Neuron (in vitro differentiated cells): ENCODE measurements at regions not wholly inside any gene's neighbourhood (a gene's known extent, or its start where the extent isn't known, plus 50 kb on each side); places are given as distances from the start of the nearest gene placed in this dataset.
"Not testable (repeated sequence)": the region's sequence is repeated elsewhere in the genome, so short reads cannot be mapped to it uniquely, and the experiment has no call there.

Source experiments
- H2AFZ ChIP-seq: one replicate; pipeline ENCODE4 v1.6.1; 2013; ENCODE audit warnings: low read depth, mild to moderate bottlenecking, inconsistent platforms, low read length, moderate library complexity
- H3K27me3 ChIP-seq: one replicate; pipeline ENCODE4 v1.6.1; 2013; ENCODE audit warnings: low read length; ENCODE audit not compliant: insufficient read depth
- H3K36me3 ChIP-seq: one replicate; pipeline ENCODE4 v1.6.1; 2013; ENCODE audit warnings: low read length; ENCODE audit not compliant: insufficient read depth
- H3K4me1 ChIP-seq: one replicate; pipeline ENCODE4 v1.6.1; 2013; ENCODE audit warnings: low read length; ENCODE audit not compliant: insufficient read depth
- H3K4me3 ChIP-seq: 2 replicates; pipeline ENCODE4 v1.5.1; 2013; ENCODE audit warnings: mild to moderate bottlenecking, low read length, moderate library complexity
- H3K9me3 ChIP-seq: one replicate; pipeline ENCODE4 v1.6.1; 2013; ENCODE audit warnings: low read length

GRCh38 chr16:29292952-29293471 is 113.5 kb downstream of the NPIPB11 start:
- H3K27me3 ChIP-seq, H3K36me3 ChIP-seq, H3K9me3 ChIP-seq, H3K4me1 ChIP-seq, H3K4me3 ChIP-seq, H2AFZ ChIP-seq: not testable (repeated sequence)

GRCh38 chr16:29291329-29292271 is 114.9 kb downstream of the NPIPB11 start:
- H3K4me1 ChIP-seq, H3K27me3 ChIP-seq, H3K9me3 ChIP-seq, H2AFZ ChIP-seq, H3K36me3 ChIP-seq, H3K4me3 ChIP-seq: not testable (repeated sequence)

GRCh38 chr16:29290631-29291247 is 115.8 kb downstream of the NPIPB11 start:
- H3K9me3 ChIP-seq, result no peaks in the 10 kb centered on the region
- no peaks in the 10 kb centered on the region for H3K36me3 ChIP-seq
- no peaks in the 10 kb centered on the region for H3K27me3 ChIP-seq
- H3K4me1 ChIP-seq, result peaks cover 6% of the 10 kb centered on the region
- no peak overlapping the region for H2AFZ ChIP-seq
- no peak overlapping the region for H3K4me3 ChIP-seq

GRCh38 chr16:29289516-29290239 is 116.8 kb downstream of the NPIPB11 start:
- not testable (repeated sequence) for H3K27me3 ChIP-seq, H3K9me3 ChIP-seq

GRCh38 chr16:29288711-29289474 is 117.6 kb downstream of the NPIPB11 start:
- H3K4me3 ChIP-seq, H3K9me3 ChIP-seq, H3K27me3 ChIP-seq, H3K36me3 ChIP-seq, H2AFZ ChIP-seq: not testable (repeated sequence)
- peaks cover 15% of the 10 kb centered on the region for H3K4me1 ChIP-seq

More at GRCh38 chr16:29289516-29290239, 116.8 kb downstream of the NPIPB11 start:
- H3K4me3 ChIP-seq, H2AFZ ChIP-seq, H3K36me3 ChIP-seq: not testable (repeated sequence)
- H3K4me1 ChIP-seq, result peaks cover 13% of the 10 kb centered on the region

GRCh38 chr16:29287871-29288535 is 118.5 kb downstream of the NPIPB11 start:
- H3K27me3 ChIP-seq, H2AFZ ChIP-seq, H3K4me3 ChIP-seq, H3K36me3 ChIP-seq, H3K9me3 ChIP-seq: not testable (repeated sequence)
- peaks cover 15% of the 10 kb centered on the region for H3K4me1 ChIP-seq

- not testable (repeated sequence) for H3K9me3 ChIP-seq, H3K36me3 ChIP-seq, H2AFZ ChIP-seq, H3K4me3 ChIP-seq, H3K27me3 ChIP-seq
- peaks cover 15% of the 10 kb centered on the region for H3K4me1 ChIP-seq
These were observed 119.3 kb downstream of the NPIPB11 start for GRCh38 chr16:29287246-29287645.

- not testable (repeated sequence) for H3K27me3 ChIP-seq, H3K36me3 ChIP-seq, H3K9me3 ChIP-seq, H2AFZ ChIP-seq, H3K4me3 ChIP-seq
- peaks cover 15% of the 10 kb centered on the region for H3K4me1 ChIP-seq
These were observed 119.7 kb downstream of the NPIPB11 start for GRCh38 chr16:29286796-29287195.

GRCh38 chr16:29286161-29286560 is 120.3 kb downstream of the NPIPB11 start:
- H3K27me3 ChIP-seq, H2AFZ ChIP-seq, H3K9me3 ChIP-seq, H3K36me3 ChIP-seq, H3K4me3 ChIP-seq: not testable (repeated sequence)
- H3K4me1 ChIP-seq, result peaks cover 15% of the 10 kb centered on the region

- peak overlapping the region; percentile 59 for H2AFZ ChIP-seq
- H3K9me3 ChIP-seq, H3K36me3 ChIP-seq, H3K4me1 ChIP-seq, H3K27me3 ChIP-seq: not testable (repeated sequence)
- H3K4me3 ChIP-seq, result peak overlapping the region; percentile 20
These were observed 121.2 kb downstream of the NPIPB11 start for GRCh38 chr16:29285151-29285885.

GRCh38 chr16:29284723-29285122 is 121.8 kb downstream of the NPIPB11 start:
- not testable (repeated sequence) for H3K36me3 ChIP-seq, H3K4me3 ChIP-seq, H3K4me1 ChIP-seq, H3K9me3 ChIP-seq, H3K27me3 ChIP-seq
- peak overlapping the region; percentile 59 for H2AFZ ChIP-seq

- not testable (repeated sequence) for H3K4me3 ChIP-seq, H3K9me3 ChIP-seq, H3K27me3 ChIP-seq, H2AFZ ChIP-seq, H3K36me3 ChIP-seq
- H3K4me1 ChIP-seq, result peaks cover 10% of the 10 kb centered on the region
These were observed 122.4 kb downstream of the NPIPB11 start for GRCh38 chr16:29284159-29284558.
